Spleen (tissue), 7 donors: ENCODE measurements at regions not wholly inside any gene's neighbourhood (a gene's known extent, or its start where the extent isn't known, plus 50 kb on each side); places are given as distances from the start of the nearest gene placed in this dataset.
"Not testable (repeated sequence)": the region's sequence is repeated elsewhere in the genome, so short reads cannot be mapped to it uniquely, and the experiment has no call there.

Experiments used
- POLR2A ChIP-seq, 3 donors: fragments of 450-650 bp; IDR thresholded peaks; one replicate each; pipeline ENCODE4 v1.5.1; 2017; ENCODE audit warnings: antibody characterized with exemption in 3 of 3, mild to moderate bottlenecking in 1 of 3
- TF ChIP-seq, protein P1 (sequence below), 11 experiments: fragments of 200-600 bp in 7 of 11; fragments of 450-650 bp in 4 of 11; sonication (generic) in 4 of 11; IDR thresholded peaks in 8 of 11; conservative IDR thresholded peaks in 3 of 11; 1 replicate in 7 of 11; 2 replicates in 4 of 11; pipeline versions ENCODE4 v1.4.0 to v1.8.0; 2016 to 2021; ENCODE audit warnings: antibody characterized with exemption in 11 of 11, inconsistent platforms in 4 of 11, mild to moderate bottlenecking in 1 of 11
- donor health status: DM: no; HTN: no; CAD: no; lungs with moderate emphysema.
- donor health status: DM: no; HTN: no; CAD: no.
- donor health status: DM: no; HTN: no; CAD: no.

DNA sequence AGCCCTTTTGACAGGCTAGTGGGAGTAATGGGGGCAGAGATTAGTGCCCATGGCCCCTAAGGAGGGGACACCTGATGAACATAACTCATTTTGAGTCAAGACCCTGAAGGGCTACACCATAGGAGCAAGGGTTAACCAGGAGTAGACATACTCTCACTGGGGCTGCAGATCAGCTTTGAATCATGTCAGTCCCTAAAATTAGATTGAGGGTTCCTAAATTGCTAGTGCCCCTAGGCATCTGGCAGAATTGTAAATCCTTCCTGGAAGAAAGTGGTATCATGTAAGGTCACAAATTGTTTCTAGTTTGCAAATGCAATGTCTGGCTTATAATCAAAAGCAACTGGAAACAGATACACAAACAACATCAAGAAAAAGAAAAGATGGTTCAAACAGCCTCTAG is 52.1 kb upstream of the LRRC37A2 start:
- TF ChIP-seq POLR2A (IDR thresholded peaks at IDR 0.05), result not testable (repeated sequence)
- TF ChIP-seq, protein P1, sequence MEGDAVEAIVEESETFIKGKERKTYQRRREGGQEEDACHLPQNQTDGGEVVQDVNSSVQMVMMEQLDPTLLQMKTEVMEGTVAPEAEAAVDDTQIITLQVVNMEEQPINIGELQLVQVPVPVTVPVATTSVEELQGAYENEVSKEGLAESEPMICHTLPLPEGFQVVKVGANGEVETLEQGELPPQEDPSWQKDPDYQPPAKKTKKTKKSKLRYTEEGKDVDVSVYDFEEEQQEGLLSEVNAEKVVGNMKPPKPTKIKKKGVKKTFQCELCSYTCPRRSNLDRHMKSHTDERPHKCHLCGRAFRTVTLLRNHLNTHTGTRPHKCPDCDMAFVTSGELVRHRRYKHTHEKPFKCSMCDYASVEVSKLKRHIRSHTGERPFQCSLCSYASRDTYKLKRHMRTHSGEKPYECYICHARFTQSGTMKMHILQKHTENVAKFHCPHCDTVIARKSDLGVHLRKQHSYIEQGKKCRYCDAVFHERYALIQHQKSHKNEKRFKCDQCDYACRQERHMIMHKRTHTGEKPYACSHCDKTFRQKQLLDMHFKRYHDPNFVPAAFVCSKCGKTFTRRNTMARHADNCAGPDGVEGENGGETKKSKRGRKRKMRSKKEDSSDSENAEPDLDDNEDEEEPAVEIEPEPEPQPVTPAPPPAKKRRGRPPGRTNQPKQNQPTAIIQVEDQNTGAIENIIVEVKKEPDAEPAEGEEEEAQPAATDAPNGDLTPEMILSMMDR (IDR thresholded peaks at IDR 0.05 in 8 of 11, conservative IDR thresholded peaks at IDR 0.05 in 3 of 11), result not testable (repeated sequence)
